ENCODE measurements at regions not wholly inside any gene's neighbourhood (a gene's known extent, or its start where the extent isn't known, plus 50 kb on each side); places are given as distances from the start of the nearest gene placed in this dataset.

GRCh38 chr7:149673006-149673405, 100.4 kb downstream of the ZNF467 start:
- TF ChIP-seq CTCF (IDR thresholded peaks at IDR 0.05; ENCODE audit: poor library complexity) (no peak), EZH2 (IDR thresholded peaks at IDR 0.05; ENCODE audit: borderline replicate concordance) (no peak)
